ENCODE measurements at regions not wholly inside any gene's neighbourhood (a gene's known extent, or its start where the extent isn't known, plus 50 kb on each side); places are given as distances from the start of the nearest gene placed in this dataset.

DNA sequence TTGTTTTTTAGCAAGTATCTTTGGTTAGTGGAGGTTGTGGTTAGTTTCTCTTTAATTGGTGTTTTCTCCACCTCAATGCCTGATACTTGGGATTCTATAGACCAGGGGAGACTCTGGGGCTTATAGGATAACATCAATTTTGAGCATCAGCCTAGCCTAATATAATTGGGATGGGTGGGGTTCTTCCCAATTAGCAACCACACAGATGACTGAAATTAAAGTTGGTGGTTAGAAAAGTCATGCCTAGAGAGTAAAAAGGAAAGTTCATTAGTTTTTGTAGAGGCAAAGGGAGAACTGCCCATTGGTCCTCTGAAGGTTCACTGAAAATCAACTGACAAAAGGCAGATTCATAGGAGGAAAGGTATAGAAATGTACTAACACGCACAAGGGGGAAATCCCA is 843.3 kb downstream of the TSN start:
- TF ChIP-seq, protein P1, sequence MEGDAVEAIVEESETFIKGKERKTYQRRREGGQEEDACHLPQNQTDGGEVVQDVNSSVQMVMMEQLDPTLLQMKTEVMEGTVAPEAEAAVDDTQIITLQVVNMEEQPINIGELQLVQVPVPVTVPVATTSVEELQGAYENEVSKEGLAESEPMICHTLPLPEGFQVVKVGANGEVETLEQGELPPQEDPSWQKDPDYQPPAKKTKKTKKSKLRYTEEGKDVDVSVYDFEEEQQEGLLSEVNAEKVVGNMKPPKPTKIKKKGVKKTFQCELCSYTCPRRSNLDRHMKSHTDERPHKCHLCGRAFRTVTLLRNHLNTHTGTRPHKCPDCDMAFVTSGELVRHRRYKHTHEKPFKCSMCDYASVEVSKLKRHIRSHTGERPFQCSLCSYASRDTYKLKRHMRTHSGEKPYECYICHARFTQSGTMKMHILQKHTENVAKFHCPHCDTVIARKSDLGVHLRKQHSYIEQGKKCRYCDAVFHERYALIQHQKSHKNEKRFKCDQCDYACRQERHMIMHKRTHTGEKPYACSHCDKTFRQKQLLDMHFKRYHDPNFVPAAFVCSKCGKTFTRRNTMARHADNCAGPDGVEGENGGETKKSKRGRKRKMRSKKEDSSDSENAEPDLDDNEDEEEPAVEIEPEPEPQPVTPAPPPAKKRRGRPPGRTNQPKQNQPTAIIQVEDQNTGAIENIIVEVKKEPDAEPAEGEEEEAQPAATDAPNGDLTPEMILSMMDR (IDR thresholded peaks at IDR 0.05; ENCODE audit: insufficient read depth, low read length): no peak
- TF ChIP-seq POLR2AphosphoS5 (IDR thresholded peaks at IDR 0.05; ENCODE audit: low read depth) (no peak), SPI1 (IDR thresholded peaks at IDR 0.05; ENCODE audit: borderline replicate concordance, low read depth) (no peak), GABPA (IDR thresholded peaks at IDR 0.05; ENCODE audit: low read depth) (no peak)
- TF ChIP-seq, protein P2, sequence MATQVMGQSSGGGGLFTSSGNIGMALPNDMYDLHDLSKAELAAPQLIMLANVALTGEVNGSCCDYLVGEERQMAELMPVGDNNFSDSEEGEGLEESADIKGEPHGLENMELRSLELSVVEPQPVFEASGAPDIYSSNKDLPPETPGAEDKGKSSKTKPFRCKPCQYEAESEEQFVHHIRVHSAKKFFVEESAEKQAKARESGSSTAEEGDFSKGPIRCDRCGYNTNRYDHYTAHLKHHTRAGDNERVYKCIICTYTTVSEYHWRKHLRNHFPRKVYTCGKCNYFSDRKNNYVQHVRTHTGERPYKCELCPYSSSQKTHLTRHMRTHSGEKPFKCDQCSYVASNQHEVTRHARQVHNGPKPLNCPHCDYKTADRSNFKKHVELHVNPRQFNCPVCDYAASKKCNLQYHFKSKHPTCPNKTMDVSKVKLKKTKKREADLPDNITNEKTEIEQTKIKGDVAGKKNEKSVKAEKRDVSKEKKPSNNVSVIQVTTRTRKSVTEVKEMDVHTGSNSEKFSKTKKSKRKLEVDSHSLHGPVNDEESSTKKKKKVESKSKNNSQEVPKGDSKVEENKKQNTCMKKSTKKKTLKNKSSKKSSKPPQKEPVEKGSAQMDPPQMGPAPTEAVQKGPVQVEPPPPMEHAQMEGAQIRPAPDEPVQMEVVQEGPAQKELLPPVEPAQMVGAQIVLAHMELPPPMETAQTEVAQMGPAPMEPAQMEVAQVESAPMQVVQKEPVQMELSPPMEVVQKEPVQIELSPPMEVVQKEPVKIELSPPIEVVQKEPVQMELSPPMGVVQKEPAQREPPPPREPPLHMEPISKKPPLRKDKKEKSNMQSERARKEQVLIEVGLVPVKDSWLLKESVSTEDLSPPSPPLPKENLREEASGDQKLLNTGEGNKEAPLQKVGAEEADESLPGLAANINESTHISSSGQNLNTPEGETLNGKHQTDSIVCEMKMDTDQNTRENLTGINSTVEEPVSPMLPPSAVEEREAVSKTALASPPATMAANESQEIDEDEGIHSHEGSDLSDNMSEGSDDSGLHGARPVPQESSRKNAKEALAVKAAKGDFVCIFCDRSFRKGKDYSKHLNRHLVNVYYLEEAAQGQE (IDR thresholded peaks at IDR 0.05; ENCODE audit: insufficient replicate concordance, low read depth): no peak
- H3K4me3 ChIP-seq (replicated peaks; ENCODE audit: insufficient read depth, low read length): no peak overlapping the region

DNA sequence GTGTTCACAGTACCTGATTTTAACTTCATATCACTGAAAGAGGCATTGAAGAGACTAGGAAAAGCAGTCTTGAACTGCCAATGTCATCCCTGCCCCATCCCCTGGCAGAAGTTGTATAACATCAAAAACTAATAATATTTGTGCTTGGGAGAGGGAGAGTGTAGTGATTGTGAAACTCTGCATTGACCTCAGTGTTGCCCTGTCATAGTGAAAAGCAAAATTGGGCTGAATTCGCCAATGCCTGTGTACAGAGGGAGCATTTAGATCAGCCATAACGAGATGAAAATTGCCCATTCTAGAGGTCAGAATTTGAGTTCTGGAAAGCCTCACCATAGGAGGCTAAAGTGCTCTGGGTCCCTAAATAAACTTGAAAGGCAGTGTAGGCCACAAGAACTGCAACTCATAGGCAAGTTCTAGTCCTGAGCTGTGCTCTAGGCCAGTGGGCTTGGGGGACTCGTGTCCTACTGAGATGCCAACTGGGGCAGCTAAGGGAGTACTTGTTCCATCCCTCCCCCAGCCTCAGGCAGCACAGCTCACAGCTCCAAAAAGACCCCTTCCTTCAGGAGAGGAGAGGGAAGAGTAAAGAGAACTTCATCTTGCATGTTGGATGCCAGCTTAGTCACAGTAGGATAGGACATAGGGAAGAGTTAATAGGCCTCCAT is 855.6 kb downstream of the TSN start:
- H3K27ac ChIP-seq (replicated peaks): no peak overlapping the region
- no peaks in the 10 kb centered on the region for H3K27me3 ChIP-seq (ENCODE audit: insufficient read depth, poor library complexity, severe bottlenecking)
- TF ChIP-seq POLR2AphosphoS5 (IDR thresholded peaks at IDR 0.05; ENCODE audit: low read depth) (no peak), SPI1 (IDR thresholded peaks at IDR 0.05; ENCODE audit: borderline replicate concordance, low read depth) (no peak), GABPA (IDR thresholded peaks at IDR 0.05; ENCODE audit: low read depth) (no peak)
- TF ChIP-seq, protein P2 (IDR thresholded peaks at IDR 0.05; ENCODE audit: insufficient replicate concordance, low read depth): no peak
- TF ChIP-seq, protein P1 (IDR thresholded peaks at IDR 0.05; ENCODE audit: insufficient read depth, low read length): no peak
- no peak overlapping the region for H3K4me3 ChIP-seq (replicated peaks; ENCODE audit: insufficient read depth, low read length)
- no peak for DNase-seq (ENCODE audit: low read depth in 1 of 2, low spot score in 1 of 2)

More for the DNA sequence above, 843.3 kb downstream of the TSN start:
- DNase-seq (ENCODE audit: low read depth in 1 of 2, low spot score in 1 of 2): no peak
- Histone ChIP-seq H3K27ac (replicated peaks) (no peak overlapping the region), H3K27me3 (ENCODE audit: insufficient read depth, poor library complexity, severe bottlenecking) (no peaks in the 10 kb centered on the region)

DNA sequence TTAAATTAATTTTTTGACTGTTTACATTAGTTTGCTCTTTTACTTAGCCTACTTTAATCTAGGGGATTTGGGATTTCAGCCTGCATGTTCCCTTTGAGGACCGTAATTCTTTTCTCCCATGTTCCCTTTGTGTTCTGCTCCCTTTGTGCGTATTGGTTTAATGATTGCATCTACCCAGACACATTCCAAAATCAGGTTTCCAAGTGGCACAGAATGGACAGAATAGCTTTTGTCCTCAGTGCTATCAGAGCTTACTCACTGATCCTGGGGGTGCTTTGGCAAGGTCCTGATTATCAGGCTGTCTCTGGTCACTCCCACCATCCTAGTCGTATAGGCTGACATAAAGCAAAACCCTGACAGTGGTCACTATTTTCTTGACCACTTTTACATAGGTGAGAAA is 867.5 kb downstream of the TSN start:
- TF ChIP-seq GABPA (IDR thresholded peaks at IDR 0.05; ENCODE audit: low read depth): no peak
- TF ChIP-seq, protein P1 (IDR thresholded peaks at IDR 0.05; ENCODE audit: insufficient read depth, low read length): no peak
- TF ChIP-seq SPI1 (IDR thresholded peaks at IDR 0.05; ENCODE audit: borderline replicate concordance, low read depth): no peak
- TF ChIP-seq, protein P2 (IDR thresholded peaks at IDR 0.05; ENCODE audit: insufficient replicate concordance, low read depth): no peak
- TF ChIP-seq POLR2AphosphoS5 (IDR thresholded peaks at IDR 0.05; ENCODE audit: low read depth): no peak
- DNase-seq (ENCODE audit: low read depth in 1 of 2, low spot score in 1 of 2): no peak
- H3K27ac ChIP-seq (replicated peaks): no peak overlapping the region
- no peak overlapping the region for H3K4me3 ChIP-seq (replicated peaks; ENCODE audit: insufficient read depth, low read length)
- H3K27me3 ChIP-seq (ENCODE audit: insufficient read depth, poor library complexity, severe bottlenecking): no peaks in the 10 kb centered on the region

Measured in HL-60 (cell line).